Neural progenitor cell (in vitro differentiated cells): ENCODE measurements at regions not wholly inside any gene's neighbourhood (a gene's known extent, or its start where the extent isn't known, plus 50 kb on each side); places are given as distances from the start of the nearest gene placed in this dataset.

Experiments
- DNase-seq: peaks from one replicate; pipeline ENCODE4 v3.0.0-alpha.2; 2016; ENCODE audit warnings: low spot score
- H2AFZ ChIP-seq: fragments of 200-600 bp; sonication (generic); replicated peaks from 2 replicates; pipeline ENCODE4 v1.6.1; 2016; ENCODE audit warnings: antibody characterized with exemption
- H3F3A ChIP-seq: fragments of 200-600 bp; sonication (generic); 2 replicates; pipeline ENCODE4 v1.6.1; 2016; ENCODE audit warnings: antibody characterized with exemption, low read depth
- H3K27ac ChIP-seq: fragments of 200-600 bp; sonication (generic); 2 replicates; pipeline ENCODE4 v1.5.1; 2016; ENCODE audit warnings: mild to moderate bottlenecking
- H3K27me3 ChIP-seq: fragments of 200-600 bp; sonication (generic); 2 replicates; pipeline ENCODE4 v1.6.1; 2016; ENCODE audit warnings: mild to moderate bottlenecking, moderate library complexity
- H3K36me3 ChIP-seq: fragments of 200-600 bp; sonication (generic); 2 replicates; pipeline ENCODE4 v1.5.1; 2016
- H3K4me1 ChIP-seq: fragments of 200-600 bp; sonication (generic); 2 replicates; pipeline ENCODE4 v1.6.1; 2016; ENCODE audit warnings: mixed run types
- H3K4me2 ChIP-seq: fragments of 200-600 bp; sonication (generic); 2 replicates; pipeline ENCODE4 v1.6.1; 2016
- H3K4me3 ChIP-seq: fragments of 200-600 bp; sonication (generic); 2 replicates; pipeline ENCODE4 v1.5.1; 2016
- H3K79me2 ChIP-seq: fragments of 200-600 bp; sonication (generic); 2 replicates; pipeline ENCODE4 v1.6.1; 2016; ENCODE audit warnings: low read depth
- H3K9ac ChIP-seq: fragments of 200-600 bp; sonication (generic); 2 replicates; pipeline ENCODE4 v1.6.1; 2016
- H3K9me3 ChIP-seq: fragments of 200-600 bp; sonication (generic); 2 replicates; pipeline ENCODE4 v1.5.1; 2016; ENCODE audit warnings: low read depth
- H4K20me1 ChIP-seq: fragments of 200-600 bp; sonication (generic); 2 replicates; pipeline ENCODE4 v1.6.1; 2016; ENCODE audit warnings: low read depth
- H3K27ac Mint-ChIP-seq: 3 replicates; pipeline ENCODE4 v1.8.0; 2021; ENCODE audit warnings: mixed read lengths
- H3K27me3 Mint-ChIP-seq: 2 replicates; pipeline ENCODE4 v1.8.0; 2022; ENCODE audit warnings: low read depth, mild to moderate bottlenecking, inconsistent platforms, moderate library complexity, mixed read lengths; ENCODE audit not compliant: insufficient read depth
- H3K36me3 Mint-ChIP-seq: 3 replicates; pipeline ENCODE4 v1.8.0; 2021; ENCODE audit warnings: mixed read lengths
- H3K4me1 Mint-ChIP-seq: 3 replicates; pipeline ENCODE4 v1.8.0; 2021; ENCODE audit warnings: mixed read lengths
- H3K4me3 Mint-ChIP-seq: 3 replicates; pipeline ENCODE4 v1.8.0; 2021; ENCODE audit warnings: mild to moderate bottlenecking, moderate library complexity, mixed read lengths
- H3K9me3 Mint-ChIP-seq: 3 replicates; pipeline ENCODE4 v1.8.0; 2020; ENCODE audit warnings: mixed read lengths
- EZH2 ChIP-seq: fragments of 200-600 bp; sonication (generic); IDR thresholded peaks from 2 replicates; pipeline ENCODE4 v1.6.1; 2017; ENCODE audit warnings: antibody characterized with exemption, mild to moderate bottlenecking, moderate library complexity
- EZH2phosphoT487 ChIP-seq: fragments of 200-600 bp; sonication (generic); IDR thresholded peaks from 2 replicates; pipeline ENCODE4 v1.6.1; 2017; ENCODE audit warnings: antibody characterized with exemption
- TF ChIP-seq, protein P1 (sequence below): fragments of 200-600 bp; sonication (generic); IDR thresholded peaks from 2 replicates; pipeline ENCODE4 v1.5.1; 2017; ENCODE audit warnings: antibody characterized with exemption, mild to moderate bottlenecking

GRCh38 chr2:180720829-180721228 lies 259.6 kb upstream of the UBE2E3 start:
- Histone ChIP-seq H3K79me2 (no peaks in the 10 kb centered on the region), H3K36me3 (no peaks in the 10 kb centered on the region), H4K20me1 (no peaks in the 10 kb centered on the region), H3F3A (no peaks in the 10 kb centered on the region), H3K9ac (no peak overlapping the region), H3K9me3 (no peaks in the 10 kb centered on the region), H3K4me2 (no peak overlapping the region), H2AFZ (no peak overlapping the region), H3K4me1 (no peaks in the 10 kb centered on the region), H3K27ac (no peak overlapping the region), H3K4me3 (no peak overlapping the region), H3K27me3 (no peaks in the 10 kb centered on the region)
- Mint-ChIP-seq H3K27me3 (no peaks in the 10 kb centered on the region), H3K27ac (no peak overlapping the region), H3K4me1 (no peaks in the 10 kb centered on the region), H3K36me3 (no peaks in the 10 kb centered on the region), H3K9me3 (no peaks in the 10 kb centered on the region), H3K4me3 (no peak overlapping the region)
- TF ChIP-seq, protein P1, sequence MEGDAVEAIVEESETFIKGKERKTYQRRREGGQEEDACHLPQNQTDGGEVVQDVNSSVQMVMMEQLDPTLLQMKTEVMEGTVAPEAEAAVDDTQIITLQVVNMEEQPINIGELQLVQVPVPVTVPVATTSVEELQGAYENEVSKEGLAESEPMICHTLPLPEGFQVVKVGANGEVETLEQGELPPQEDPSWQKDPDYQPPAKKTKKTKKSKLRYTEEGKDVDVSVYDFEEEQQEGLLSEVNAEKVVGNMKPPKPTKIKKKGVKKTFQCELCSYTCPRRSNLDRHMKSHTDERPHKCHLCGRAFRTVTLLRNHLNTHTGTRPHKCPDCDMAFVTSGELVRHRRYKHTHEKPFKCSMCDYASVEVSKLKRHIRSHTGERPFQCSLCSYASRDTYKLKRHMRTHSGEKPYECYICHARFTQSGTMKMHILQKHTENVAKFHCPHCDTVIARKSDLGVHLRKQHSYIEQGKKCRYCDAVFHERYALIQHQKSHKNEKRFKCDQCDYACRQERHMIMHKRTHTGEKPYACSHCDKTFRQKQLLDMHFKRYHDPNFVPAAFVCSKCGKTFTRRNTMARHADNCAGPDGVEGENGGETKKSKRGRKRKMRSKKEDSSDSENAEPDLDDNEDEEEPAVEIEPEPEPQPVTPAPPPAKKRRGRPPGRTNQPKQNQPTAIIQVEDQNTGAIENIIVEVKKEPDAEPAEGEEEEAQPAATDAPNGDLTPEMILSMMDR: no peak
- TF ChIP-seq EZH2: no peak
- no peak for TF ChIP-seq EZH2phosphoT487
- DNase-seq: no peak

DNA sequence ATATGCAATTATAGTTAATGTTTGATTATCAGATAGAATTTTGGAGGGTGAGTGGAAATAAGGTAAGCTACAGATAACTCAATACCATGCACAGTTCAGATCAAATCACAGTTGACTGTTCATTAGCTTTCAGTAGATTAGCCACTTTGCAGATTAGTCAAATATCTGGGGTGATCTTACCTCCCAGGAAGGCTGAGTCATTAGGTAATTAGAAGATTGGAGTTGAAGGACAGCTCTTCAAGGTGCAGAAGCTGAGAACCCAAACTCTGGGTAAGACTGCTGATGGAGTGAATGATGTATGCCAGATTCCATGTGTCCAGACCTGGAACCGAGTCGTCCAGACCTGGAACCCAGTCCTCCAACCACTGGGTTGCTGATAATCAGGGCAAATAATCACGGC lies 262.8 kb upstream of the UBE2E3 start:
- H2AFZ ChIP-seq: no peak overlapping the region
- H4K20me1 ChIP-seq: no peaks in the 10 kb centered on the region
- H3K27ac ChIP-seq: no peak overlapping the region
- no peaks in the 10 kb centered on the region for H3F3A ChIP-seq
- no peaks in the 10 kb centered on the region for H3K4me1 ChIP-seq
- Mint-ChIP-seq H3K27ac (no peak overlapping the region), H3K4me3 (no peak overlapping the region), H3K9me3 (peaks cover 8% of the 10 kb centered on the region), H3K27me3 (no peaks in the 10 kb centered on the region), H3K4me1 (no peaks in the 10 kb centered on the region), H3K36me3 (no peaks in the 10 kb centered on the region)
- H3K36me3 ChIP-seq: no peaks in the 10 kb centered on the region
- H3K9me3 ChIP-seq: no peaks in the 10 kb centered on the region
- no peak overlapping the region for H3K9ac ChIP-seq
- no peak for DNase-seq
- H3K4me2 ChIP-seq: no peak overlapping the region
- H3K79me2 ChIP-seq: no peaks in the 10 kb centered on the region
- TF ChIP-seq EZH2 (no peak), EZH2phosphoT487 (no peak)
- TF ChIP-seq, protein P1: no peak
- no peaks in the 10 kb centered on the region for H3K27me3 ChIP-seq
- H3K4me3 ChIP-seq: no peak overlapping the region

DNA sequence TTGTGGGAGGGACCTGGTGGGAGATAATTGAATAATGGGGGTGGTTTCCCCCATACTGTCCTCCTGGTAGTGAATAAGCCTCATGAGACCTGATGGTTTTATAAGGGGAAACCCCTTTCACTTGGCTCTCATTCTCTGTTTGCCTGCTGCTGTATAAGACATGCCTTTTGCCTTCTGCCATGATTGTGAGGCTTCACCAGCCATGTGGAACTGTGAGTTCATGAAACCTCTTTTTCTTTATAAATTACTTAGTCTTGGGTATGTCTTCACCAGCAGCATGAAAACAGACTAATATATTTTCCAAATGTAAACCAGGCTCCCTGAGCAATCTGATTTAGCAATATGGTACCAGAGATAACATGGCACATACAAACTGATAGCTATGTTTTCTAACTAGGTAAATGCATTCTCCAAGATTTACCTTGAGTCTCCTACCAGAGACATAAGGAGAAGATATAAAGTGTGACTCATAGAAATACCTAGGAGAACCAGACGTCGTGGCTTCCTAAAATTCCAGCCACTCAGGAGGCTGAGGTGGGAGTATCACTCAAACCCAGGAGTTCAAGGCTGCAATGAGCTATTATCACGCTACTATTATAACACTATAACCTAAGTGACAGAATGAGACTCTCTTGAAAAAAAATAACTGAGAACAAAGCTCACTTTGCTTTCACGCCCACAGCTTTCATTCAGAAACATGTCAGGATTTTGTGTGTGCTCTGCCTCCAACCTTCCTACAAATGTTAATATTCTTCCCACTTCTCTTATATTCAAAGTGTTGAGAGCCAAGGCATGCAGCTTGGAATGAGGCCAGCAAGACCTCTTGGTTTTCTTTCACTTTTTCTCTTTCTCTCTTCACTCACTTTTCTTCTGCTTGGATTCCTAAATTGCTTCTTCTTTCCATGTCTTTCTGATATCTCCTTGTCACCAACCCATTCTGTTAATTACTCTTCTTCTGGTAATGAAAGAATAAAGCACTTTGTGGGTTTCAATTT lies 263.9 kb upstream of the UBE2E3 start:
- no peaks in the 10 kb centered on the region for H3K4me1 ChIP-seq
- DNase-seq: no peak
- H3F3A ChIP-seq: no peaks in the 10 kb centered on the region
- Mint-ChIP-seq H3K4me1 (no peaks in the 10 kb centered on the region), H3K36me3 (no peaks in the 10 kb centered on the region), H3K27ac (no peak overlapping the region), H3K27me3 (no peaks in the 10 kb centered on the region), H3K4me3 (no peak overlapping the region), H3K9me3 (peaks cover 12% of the 10 kb centered on the region)
- no peaks in the 10 kb centered on the region for H3K9me3 ChIP-seq
- no peaks in the 10 kb centered on the region for H3K36me3 ChIP-seq
- no peak overlapping the region for H2AFZ ChIP-seq
- H4K20me1 ChIP-seq: no peaks in the 10 kb centered on the region
- H3K4me3 ChIP-seq: no peak overlapping the region
- H3K4me2 ChIP-seq: no peak overlapping the region
- H3K27me3 ChIP-seq: no peaks in the 10 kb centered on the region
- H3K9ac ChIP-seq: no peak overlapping the region
- no peaks in the 10 kb centered on the region for H3K79me2 ChIP-seq
- H3K27ac ChIP-seq: no peak overlapping the region
- TF ChIP-seq, protein P1: no peak
- TF ChIP-seq EZH2phosphoT487 (no peak), EZH2 (no peak)
